Central memory CD8-positive, alpha-beta T cell (primary cell): ENCODE measurements at regions not wholly inside any gene's neighbourhood (a gene's known extent, or its start where the extent isn't known, plus 50 kb on each side); places are given as distances from the start of the nearest gene placed in this dataset.

Experiments
- ATAC-seq: fragments of 150-1000 bp; cut with Tn5 transposase; replicated peaks from 2 replicates; pipeline ENCODE4 v1.10.0; 2022; ENCODE audit warnings: mild to moderate bottlenecking, moderate FRiP score, moderate number of reproducible peaks; ENCODE audit not compliant: poor library complexity, severe bottlenecking; ENCODE audit errors: extremely low read depth
- DNase-seq, 2 donors: peaks; one replicate each; pipeline ENCODE4 v3.0.0; 2021; ENCODE audit warnings: low spot score in 2 of 2
- H3K27ac Mint-ChIP-seq: one replicate; pipeline ENCODE4 v1.8.0; 2022; ENCODE audit warnings: low read depth, mild to moderate bottlenecking, moderate library complexity, mixed read lengths
- H3K27me3 Mint-ChIP-seq: one replicate; pipeline ENCODE4 v1.8.0; 2022; ENCODE audit warnings: mixed read lengths
- H3K36me3 Mint-ChIP-seq: one replicate; pipeline ENCODE4 v1.8.0; 2022; ENCODE audit warnings: mild to moderate bottlenecking, moderate library complexity, mixed read lengths; ENCODE audit not compliant: insufficient read depth
- H3K4me1 Mint-ChIP-seq: one replicate; pipeline ENCODE4 v1.8.0; 2022; ENCODE audit warnings: mixed read lengths
- H3K4me3 Mint-ChIP-seq: one replicate; pipeline ENCODE4 v1.8.0; 2022; ENCODE audit warnings: mild to moderate bottlenecking, moderate library complexity, mixed read lengths
- H3K9me3 Mint-ChIP-seq: one replicate; pipeline ENCODE4 v1.8.0; 2022; ENCODE audit warnings: mixed read lengths

DNA sequence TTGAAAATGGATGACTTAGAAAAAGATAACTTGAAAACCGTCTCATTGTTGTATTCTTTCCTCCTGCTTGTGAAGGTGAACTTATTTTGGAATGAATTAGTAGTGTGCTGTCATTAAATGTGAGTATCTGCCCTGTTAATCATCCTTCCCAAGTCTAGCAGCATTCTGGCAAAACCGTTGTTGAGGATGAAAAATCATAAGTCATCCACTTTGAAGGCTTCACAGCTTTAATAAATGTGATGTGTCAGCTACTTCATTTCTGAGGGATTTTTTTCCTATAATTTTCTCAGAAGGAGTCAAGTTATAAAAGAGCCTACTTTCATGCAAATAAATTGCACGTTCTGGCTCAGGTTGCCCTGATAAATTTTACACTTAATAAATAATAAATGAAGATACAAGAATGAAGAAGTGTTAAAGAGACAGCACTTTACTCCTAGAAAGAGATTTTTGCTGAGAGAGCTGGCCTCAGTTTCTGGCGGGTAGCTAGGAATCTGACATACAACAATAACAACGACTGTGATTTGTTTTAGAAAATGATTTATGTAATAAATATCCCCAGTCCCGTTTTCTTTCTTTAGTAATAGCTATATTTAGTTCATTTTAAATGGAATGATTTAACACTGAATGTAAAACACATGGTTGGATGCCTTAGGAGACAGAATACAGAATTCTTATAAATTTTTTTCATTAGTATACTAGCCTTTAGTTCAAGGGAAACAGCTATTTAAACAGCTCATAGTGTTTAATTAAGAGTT, 516.5 kb upstream of the KLF6 start:
- Mint-ChIP-seq H3K36me3 (no peaks in the 10 kb centered on the region), H3K27ac (no peak overlapping the region), H3K4me3 (no peak overlapping the region), H3K4me1 (no peaks in the 10 kb centered on the region), H3K9me3 (no peaks in the 10 kb centered on the region), H3K27me3 (peaks cover 23% of the 10 kb centered on the region)
- DNase-seq: no peak
- no peak for ATAC-seq

DNA sequence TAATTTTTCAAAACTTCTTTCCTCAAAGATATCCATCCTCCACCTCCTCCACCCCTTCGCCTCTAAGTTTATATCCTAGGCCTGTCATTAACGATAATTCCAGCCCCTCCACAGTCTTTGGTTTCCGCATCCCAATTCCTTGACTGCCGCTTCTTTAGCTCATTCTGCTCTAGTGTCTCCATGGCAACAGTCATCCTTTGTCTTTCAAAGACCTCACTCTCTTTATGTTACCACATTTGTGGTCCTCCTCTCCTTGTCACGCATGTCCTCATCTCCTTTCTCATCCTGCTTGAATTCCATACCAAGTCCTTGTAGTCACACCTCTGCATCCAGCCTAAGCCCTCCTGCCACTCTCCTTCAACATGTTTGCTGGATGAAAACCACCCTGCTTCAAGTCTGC, 511.2 kb upstream of the KLF6 start:
- Mint-ChIP-seq H3K36me3 (peaks cover 2% of the 10 kb centered on the region), H3K4me1 (no peaks in the 10 kb centered on the region), H3K27me3 (no peaks in the 10 kb centered on the region), H3K9me3 (no peaks in the 10 kb centered on the region), H3K27ac (no peak overlapping the region), H3K4me3 (no peak overlapping the region)
- DNase-seq (no peak), ATAC-seq (no peak)

DNA sequence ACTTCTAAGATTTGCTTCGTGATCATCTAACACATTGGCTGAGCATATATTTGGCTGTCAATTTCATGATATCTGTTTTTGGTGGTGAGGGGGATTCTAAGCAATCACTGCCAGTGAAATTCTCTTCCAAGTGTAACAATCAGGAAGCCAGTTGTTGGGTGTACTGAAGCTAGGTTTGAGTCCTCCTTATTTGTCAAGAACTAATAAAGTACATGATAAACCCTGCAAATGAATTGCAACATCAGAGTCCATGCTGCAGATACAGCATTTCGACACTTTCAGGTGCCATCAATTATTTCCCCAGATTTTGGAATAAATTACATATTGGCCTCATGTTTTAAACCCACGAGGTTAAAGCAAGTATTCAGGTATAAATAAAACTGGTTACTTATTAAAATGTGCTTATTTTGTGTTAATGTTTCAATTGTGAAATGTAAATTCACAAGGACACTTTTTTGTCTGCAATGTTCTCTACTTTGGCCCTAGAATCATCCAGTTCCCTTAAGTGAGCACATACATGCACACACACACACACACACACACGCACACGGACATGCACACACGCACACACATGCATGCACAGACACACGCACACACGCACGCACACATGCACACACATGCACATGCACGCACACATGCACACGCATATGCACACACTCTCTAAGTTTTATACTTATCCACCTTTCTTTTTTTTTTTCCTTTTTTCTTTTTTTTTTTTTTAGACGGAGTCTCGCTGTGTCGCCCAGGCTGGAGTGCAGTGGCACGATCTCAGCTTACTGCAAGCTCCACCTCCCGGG, 510.2 kb upstream of the KLF6 start:
- ATAC-seq (no peak), DNase-seq (no peak)
- Mint-ChIP-seq H3K4me1 (no peaks in the 10 kb centered on the region), H3K36me3 (peaks cover 2% of the 10 kb centered on the region), H3K27ac (no peak overlapping the region), H3K27me3 (no peaks in the 10 kb centered on the region), H3K9me3 (no peaks in the 10 kb centered on the region), H3K4me3 (no peak overlapping the region)

DNA sequence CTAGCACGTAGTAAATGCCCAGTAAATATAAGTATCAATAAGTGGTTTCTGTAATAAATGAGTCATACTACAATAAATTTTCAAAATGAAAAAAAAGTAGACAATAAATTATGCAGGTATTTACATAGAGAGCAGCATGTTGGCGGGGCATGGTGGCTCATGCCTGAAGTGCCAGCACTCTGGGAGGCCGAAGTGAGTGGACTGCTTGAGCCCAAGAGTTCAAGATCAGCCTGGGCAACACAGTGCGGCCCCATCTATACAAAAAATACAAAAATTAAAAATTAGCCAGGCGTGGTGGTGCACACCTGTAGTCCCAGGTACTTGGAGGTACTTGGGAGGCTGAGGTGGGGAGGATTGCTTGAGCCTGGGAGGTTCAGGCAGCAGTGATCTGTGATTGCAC, 509.3 kb upstream of the KLF6 start:
- Mint-ChIP-seq H3K9me3 (no peaks in the 10 kb centered on the region), H3K27me3 (no peaks in the 10 kb centered on the region), H3K4me3 (no peak overlapping the region), H3K27ac (no peak overlapping the region), H3K4me1 (no peaks in the 10 kb centered on the region), H3K36me3 (peaks cover 2% of the 10 kb centered on the region)
- no peak for ATAC-seq
- no peak for DNase-seq

DNA sequence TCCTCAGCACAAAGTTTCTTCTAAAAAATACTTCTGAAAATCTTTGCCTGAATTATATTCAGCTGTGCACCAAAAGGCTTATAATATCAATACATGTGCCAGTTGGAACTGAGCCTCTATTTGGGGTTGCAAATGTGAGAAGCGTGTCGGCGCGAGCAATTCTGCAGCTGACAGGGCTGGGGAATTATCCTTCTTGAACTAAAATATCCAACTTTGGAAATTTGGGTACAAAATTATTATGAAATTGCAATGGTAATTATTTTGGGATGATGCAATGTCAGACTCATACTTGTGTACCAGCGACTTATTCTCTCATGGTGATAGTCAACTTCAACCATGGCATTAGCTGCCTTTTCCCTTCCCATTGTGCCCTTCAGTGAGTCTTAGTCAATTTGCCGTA, 507.0 kb upstream of the KLF6 start:
- Mint-ChIP-seq H3K27me3 (no peaks in the 10 kb centered on the region), H3K27ac (no peak overlapping the region), H3K36me3 (peaks cover 2% of the 10 kb centered on the region), H3K4me3 (no peak overlapping the region), H3K9me3 (no peaks in the 10 kb centered on the region), H3K4me1 (no peaks in the 10 kb centered on the region)
- ATAC-seq (no peak), DNase-seq (no peak)

DNA sequence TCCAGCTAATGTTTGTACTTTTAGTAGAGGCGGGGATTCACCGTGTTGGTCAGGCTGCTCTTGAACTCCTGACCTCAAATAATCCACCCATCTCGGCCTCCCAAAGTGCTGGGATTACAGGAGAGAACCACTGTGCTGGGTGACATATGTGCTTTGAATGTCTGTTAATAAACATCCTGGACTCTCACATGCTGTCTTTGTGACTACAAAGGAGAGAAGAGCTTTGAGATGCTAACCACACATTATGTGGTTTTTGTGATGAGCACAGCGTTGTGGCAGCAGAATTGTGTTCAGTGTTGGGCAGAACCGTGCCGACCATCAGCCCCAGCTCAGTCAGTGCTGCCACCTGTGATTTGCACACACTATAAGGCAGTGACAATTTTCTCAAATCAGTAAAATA, 500.1 kb upstream of the KLF6 start:
- DNase-seq (no peak), ATAC-seq (no peak)
- no peak overlapping the region for H3K4me3 Mint-ChIP-seq
- no peaks in the 10 kb centered on the region for H3K9me3 Mint-ChIP-seq
- no peaks in the 10 kb centered on the region for H3K27me3 Mint-ChIP-seq
- H3K4me1 Mint-ChIP-seq: peaks cover 14% of the 10 kb centered on the region
- peak overlapping the region; percentile 5 for H3K27ac Mint-ChIP-seq
- peaks cover 2% of the 10 kb centered on the region for H3K36me3 Mint-ChIP-seq

DNA sequence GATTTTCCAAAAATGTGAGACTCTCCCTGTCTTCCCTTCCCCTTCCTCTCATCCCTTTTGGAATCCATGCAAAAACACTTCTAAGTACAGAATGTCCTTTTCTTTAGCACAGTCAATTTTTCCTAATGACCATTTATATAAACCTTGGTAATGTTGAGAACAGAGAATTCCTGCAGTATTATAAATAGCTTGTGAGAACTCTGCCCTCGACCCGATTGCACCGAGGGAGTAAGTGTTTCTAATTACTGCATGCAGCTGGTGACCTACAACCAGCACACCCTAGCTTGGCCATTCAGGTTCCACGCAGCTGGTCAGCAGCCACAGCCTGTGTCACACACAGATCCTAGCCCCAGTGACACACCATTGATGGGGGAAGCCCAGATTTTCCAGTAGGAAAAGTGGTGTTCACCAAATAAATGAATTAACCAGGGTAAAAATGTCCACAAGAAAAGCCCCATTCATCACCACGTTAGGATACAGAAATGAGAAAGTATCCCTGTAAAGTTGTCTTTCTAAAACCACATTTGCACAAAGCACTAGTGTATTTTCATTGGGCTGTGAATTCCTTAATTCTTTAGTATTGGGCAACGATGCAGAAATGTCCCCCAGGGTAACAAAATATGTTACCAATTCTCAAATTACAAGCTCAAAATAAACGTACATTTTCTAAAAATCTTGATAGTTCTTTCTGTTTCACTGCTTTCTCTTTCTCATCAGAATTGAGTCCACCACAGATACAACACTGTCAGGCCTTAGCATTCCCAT, 499.0 kb upstream of the KLF6 start:
- no peak overlapping the region for H3K27ac Mint-ChIP-seq
- H3K9me3 Mint-ChIP-seq: no peaks in the 10 kb centered on the region
- peaks cover 2% of the 10 kb centered on the region for H3K36me3 Mint-ChIP-seq
- no peak for DNase-seq
- no peaks in the 10 kb centered on the region for H3K27me3 Mint-ChIP-seq
- H3K4me1 Mint-ChIP-seq: peaks cover 14% of the 10 kb centered on the region
- no peak for ATAC-seq
- H3K4me3 Mint-ChIP-seq: no peak overlapping the region

DNA sequence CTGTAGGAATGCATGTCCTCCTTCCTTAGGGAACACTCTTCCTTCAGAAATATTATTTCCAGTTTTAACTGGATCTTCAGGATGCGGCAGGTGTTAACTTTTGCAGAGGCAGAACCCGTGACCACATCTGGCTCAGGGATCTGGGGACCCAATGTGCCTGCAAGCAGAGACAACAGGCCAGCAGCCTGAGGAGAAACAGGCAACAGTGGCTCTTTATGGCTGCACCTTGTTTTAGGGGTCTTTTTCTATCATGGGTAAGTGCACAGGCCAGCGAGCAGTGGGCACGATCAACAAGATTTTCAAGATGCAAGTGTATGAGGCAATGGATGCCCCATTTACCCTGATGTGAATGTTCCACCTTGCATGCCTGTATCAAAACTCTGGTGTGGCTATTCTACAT, 497.5 kb upstream of the KLF6 start:
- Mint-ChIP-seq H3K27me3 (no peaks in the 10 kb centered on the region), H3K27ac (no peak overlapping the region), H3K4me1 (peaks cover 14% of the 10 kb centered on the region), H3K9me3 (no peaks in the 10 kb centered on the region), H3K36me3 (peaks cover 4% of the 10 kb centered on the region), H3K4me3 (no peak overlapping the region)
- ATAC-seq (no peak), DNase-seq (no peak)

DNA sequence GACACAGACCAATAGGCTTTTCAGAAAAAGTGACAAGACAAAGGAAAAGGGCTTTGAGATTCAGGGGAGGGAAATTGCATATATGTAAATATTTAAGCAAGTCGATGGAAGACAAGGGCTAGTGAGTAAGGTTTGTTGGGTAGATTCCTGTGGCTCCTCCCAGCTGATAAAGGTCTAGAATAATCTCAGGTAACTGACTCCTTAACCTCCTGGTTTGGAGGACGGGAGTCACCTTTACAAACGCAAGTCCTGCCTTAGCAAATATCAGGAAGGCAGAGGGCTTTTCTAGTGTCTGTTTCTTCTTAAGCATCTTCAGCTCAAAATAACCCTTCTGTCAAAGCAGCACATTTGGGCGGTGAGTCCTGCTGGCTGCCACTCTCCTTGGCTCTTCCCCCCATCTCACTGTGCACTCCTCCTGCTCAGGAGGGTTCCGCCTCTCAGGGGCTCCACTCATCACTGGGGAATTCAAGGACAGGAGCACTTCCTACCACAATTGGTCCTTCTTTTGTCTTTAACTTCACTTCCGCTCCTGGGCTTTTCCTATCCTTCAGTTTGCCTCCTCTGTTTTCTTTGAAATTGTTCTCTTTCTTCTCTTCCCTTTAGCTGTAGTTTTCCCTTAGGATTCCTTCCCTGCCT, 496.3 kb upstream of the KLF6 start:
- Mint-ChIP-seq H3K36me3 (peaks cover 4% of the 10 kb centered on the region), H3K4me3 (no peak overlapping the region), H3K27ac (no peak overlapping the region), H3K4me1 (peaks cover 11% of the 10 kb centered on the region), H3K27me3 (no peaks in the 10 kb centered on the region), H3K9me3 (no peaks in the 10 kb centered on the region)
- no peak for ATAC-seq
- DNase-seq: no peak

DNA sequence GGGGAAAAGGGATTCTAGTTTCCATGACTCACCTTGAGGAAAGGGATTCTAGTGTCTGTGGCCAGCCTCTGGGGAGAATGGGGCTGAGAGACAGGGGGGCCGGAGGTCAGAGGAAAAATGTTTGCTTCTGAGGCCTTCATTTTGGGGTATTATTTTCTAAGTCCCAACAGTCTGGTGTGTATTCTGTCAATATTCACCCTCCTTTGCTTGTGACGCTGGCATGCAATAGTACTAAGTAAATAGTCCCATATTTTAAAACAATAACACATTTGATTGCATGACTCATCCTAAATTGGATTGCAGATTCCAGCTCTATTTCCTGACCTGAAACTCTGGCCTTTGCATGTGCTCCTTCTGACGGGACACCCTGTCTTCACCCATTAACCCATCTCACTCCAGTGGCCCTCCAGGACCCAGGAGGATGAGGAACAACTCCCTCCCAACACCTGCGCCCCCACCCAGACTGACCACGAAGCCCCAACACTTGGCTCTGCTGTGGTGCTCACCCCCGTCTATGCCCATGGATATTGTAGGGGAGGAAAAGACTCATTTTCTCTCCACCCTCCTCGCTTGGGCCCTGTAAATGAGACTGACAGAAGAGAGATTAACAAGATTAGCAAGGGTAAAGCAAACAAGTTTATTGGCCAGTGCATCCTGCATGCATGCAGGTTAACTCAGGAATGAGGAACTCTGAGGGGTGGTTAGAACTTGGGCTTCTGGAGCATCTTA, 495.6 kb upstream of the KLF6 start:
- H3K4me3 Mint-ChIP-seq: no peak overlapping the region
- DNase-seq (no peak), ATAC-seq (no peak)
- H3K9me3 Mint-ChIP-seq: no peaks in the 10 kb centered on the region
- peaks cover 4% of the 10 kb centered on the region for H3K36me3 Mint-ChIP-seq
- H3K27me3 Mint-ChIP-seq: no peaks in the 10 kb centered on the region
- peaks cover 8% of the 10 kb centered on the region for H3K4me1 Mint-ChIP-seq
- no peak overlapping the region for H3K27ac Mint-ChIP-seq

DNA sequence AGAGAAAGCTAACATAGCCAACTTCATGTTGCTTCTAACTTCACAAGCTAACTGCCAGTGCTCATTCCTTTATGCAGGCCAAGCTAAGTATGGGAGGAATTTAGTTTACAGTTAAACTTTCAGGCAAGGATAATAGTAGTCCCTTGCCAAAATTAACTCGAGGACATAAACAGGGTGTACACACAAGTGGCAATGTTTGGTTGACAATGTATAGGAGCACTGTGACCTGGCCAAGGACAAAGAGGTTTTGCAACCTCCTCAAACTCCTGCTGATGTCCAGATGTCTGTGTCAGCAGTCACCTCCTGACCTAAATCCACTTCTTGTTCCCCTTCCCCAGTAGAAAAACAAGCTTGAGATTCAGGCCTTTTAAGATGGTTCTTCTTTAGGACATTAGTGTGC, 494.6 kb upstream of the KLF6 start:
- Mint-ChIP-seq H3K36me3 (peaks cover 2% of the 10 kb centered on the region), H3K27me3 (peaks cover under 1% of the 10 kb centered on the region), H3K9me3 (no peaks in the 10 kb centered on the region), H3K4me1 (no peaks in the 10 kb centered on the region), H3K27ac (no peak overlapping the region), H3K4me3 (no peak overlapping the region)
- DNase-seq (no peak), ATAC-seq (no peak)

DNA sequence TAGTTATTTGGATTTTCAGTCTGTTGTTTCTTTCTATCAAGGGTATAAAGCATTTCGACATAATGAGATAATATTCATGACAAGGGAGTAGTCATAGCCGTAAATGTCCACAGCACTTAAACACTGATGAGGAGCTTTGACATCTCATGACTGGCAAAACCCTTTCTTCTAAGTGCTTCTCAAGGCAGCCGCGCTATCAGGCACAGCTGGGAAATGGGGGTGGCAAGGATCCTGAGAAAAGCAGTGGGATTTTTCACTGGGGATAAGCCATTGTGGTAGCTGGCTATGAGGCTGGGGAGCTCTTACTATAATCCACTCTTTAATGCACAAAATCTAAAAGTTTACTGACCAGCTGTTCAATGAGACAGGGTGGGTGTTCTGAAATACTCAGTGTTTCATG, 493.2 kb upstream of the KLF6 start:
- peaks cover 10% of the 10 kb centered on the region for H3K27me3 Mint-ChIP-seq
- no peaks in the 10 kb centered on the region for H3K4me1 Mint-ChIP-seq
- no peaks in the 10 kb centered on the region for H3K9me3 Mint-ChIP-seq
- no peak for DNase-seq
- no peak overlapping the region for H3K27ac Mint-ChIP-seq
- H3K36me3 Mint-ChIP-seq: peaks cover 2% of the 10 kb centered on the region
- no peak for ATAC-seq
- H3K4me3 Mint-ChIP-seq: no peak overlapping the region
